ENCODE measurements at regions not wholly inside any gene's neighbourhood (a gene's known extent, or its start where the extent isn't known, plus 50 kb on each side); places are given as distances from the start of the nearest gene placed in this dataset.
"Not testable (repeated sequence)": the region's sequence is repeated elsewhere in the genome, so short reads cannot be mapped to it uniquely, and the experiment has no call there.

- DNase-seq (ENCODE audit: low read depth), result not testable (repeated sequence)
Observed at GRCh38 chr1:144516172-144516571, 54.7 kb upstream of the NBPF15 start.

GRCh38 chr1:144516906-144517305 lies 55.4 kb upstream of the NBPF15 start:
- not testable (repeated sequence) for DNase-seq (ENCODE audit: low read depth)

GRCh38 chr1:144518439-144518838 lies 57.0 kb upstream of the NBPF15 start:
- not testable (repeated sequence) for DNase-seq (ENCODE audit: low read depth)

- DNase-seq (ENCODE audit: low read depth), result peak; percentile 4
Observed at GRCh38 chr1:144519528-144520189, 58.2 kb upstream of the NBPF15 start.

- DNase-seq (ENCODE audit: low read depth), result peak; percentile 84
Observed at GRCh38 chr1:144523661-144524407, 62.4 kb upstream of the NBPF15 start.

- DNase-seq (ENCODE audit: low read depth), result not testable (repeated sequence)
Observed at GRCh38 chr1:144532156-144532607, 60.5 kb upstream of the PPIAL4F start.

GRCh38 chr1:144533480-144533879 lies 59.2 kb upstream of the PPIAL4F start:
- DNase-seq (ENCODE audit: low read depth), result not testable (repeated sequence)

- DNase-seq (ENCODE audit: low read depth), result not testable (repeated sequence)
Observed at GRCh38 chr1:144534286-144534685, 58.4 kb upstream of the PPIAL4F start.

- DNase-seq (ENCODE audit: low read depth), result not testable (repeated sequence)
Observed at GRCh38 chr1:144536677-144537076, 56.0 kb upstream of the PPIAL4F start.

- not testable (repeated sequence) for DNase-seq (ENCODE audit: low read depth)
Observed at GRCh38 chr1:144537234-144537633, 55.5 kb upstream of the PPIAL4F start.

GRCh38 chr1:144538736-144539135 lies 54.0 kb upstream of the PPIAL4F start:
- not testable (repeated sequence) for DNase-seq (ENCODE audit: low read depth)

- not testable (repeated sequence) for DNase-seq (ENCODE audit: low read depth)
Observed at GRCh38 chr1:144539191-144539960, 53.3 kb upstream of the PPIAL4F start.
